GM12878 (cell line): ENCODE measurements at regions not wholly inside any gene's neighbourhood (a gene's known extent, or its start where the extent isn't known, plus 50 kb on each side); places are given as distances from the start of the nearest gene placed in this dataset.

ENCODE experiments used
- BCL11A ChIP-seq: IDR thresholded peaks from 2 replicates; pipeline ENCODE4 v1.6.1; 2011; ENCODE audit warnings: low read depth, low read length
- MEF2A ChIP-seq: IDR thresholded peaks from 2 replicates; pipeline ENCODE4 v1.6.1; 2011; ENCODE audit warnings: low read depth, mild to moderate bottlenecking, low read length, moderate library complexity; ENCODE audit not compliant: insufficient read depth
- NFYB ChIP-seq: IDR thresholded peaks from 2 replicates; pipeline ENCODE4 v1.6.1; 2011; ENCODE audit warnings: low read depth, mild to moderate bottlenecking, low read length, improper control_type of control experiment, moderate library complexity; ENCODE audit not compliant: insufficient read depth

GRCh38 chr14:48936362-48936761 is 649.8 kb downstream of the RPS29 start:
- TF ChIP-seq MEF2A (no peak), BCL11A (no peak), NFYB (no peak)
